Activated naive CD4-positive, alpha-beta T cell treated with anti-CD3 and anti-CD28 coated beads, Interleukin-2, amount 50 U/mL, for 72 hours (primary cell): ENCODE measurements at regions not wholly inside any gene's neighbourhood (a gene's known extent, or its start where the extent isn't known, plus 50 kb on each side); places are given as distances from the start of the nearest gene placed in this dataset.

ENCODE experiments used
- ATAC-seq, 2 donors: fragments of 150-1000 bp; cut with Tn5 transposase; 2 replicates each; pipeline ENCODE4 v1.10.0; 2021; ENCODE audit warnings: mild to moderate bottlenecking in 2 of 2, moderate library complexity in 2 of 2
- DNase-seq, 2 donors: peaks; one replicate each; pipeline ENCODE4 v3.0.0; 2021 to 2022; ENCODE audit warnings: low spot score in 2 of 2
- H3K27ac Mint-ChIP-seq, 2 donors: one replicate each; pipeline ENCODE4 v1.8.0; 2022; ENCODE audit warnings: mild to moderate bottlenecking in 2 of 2, mixed read lengths in 2 of 2
- H3K36me3 Mint-ChIP-seq, 2 donors: one replicate each; pipeline ENCODE4 v1.8.0; 2022; ENCODE audit warnings: mixed read lengths in 2 of 2
- H3K9me3 Mint-ChIP-seq, 2 donors: one replicate each; pipeline ENCODE4 v1.8.0; 2022; ENCODE audit warnings: mixed read lengths in 2 of 2

GRCh38 chr22:27045103-27045947 is 387.9 kb downstream of the MIAT start:
- H3K9me3 Mint-ChIP-seq = no peaks in the 10 kb centered on the region
- H3K36me3 Mint-ChIP-seq = no peaks in the 10 kb centered on the region
- H3K27ac Mint-ChIP-seq = no peak overlapping the region
- no peak for DNase-seq
- ATAC-seq = no peak

DNA sequence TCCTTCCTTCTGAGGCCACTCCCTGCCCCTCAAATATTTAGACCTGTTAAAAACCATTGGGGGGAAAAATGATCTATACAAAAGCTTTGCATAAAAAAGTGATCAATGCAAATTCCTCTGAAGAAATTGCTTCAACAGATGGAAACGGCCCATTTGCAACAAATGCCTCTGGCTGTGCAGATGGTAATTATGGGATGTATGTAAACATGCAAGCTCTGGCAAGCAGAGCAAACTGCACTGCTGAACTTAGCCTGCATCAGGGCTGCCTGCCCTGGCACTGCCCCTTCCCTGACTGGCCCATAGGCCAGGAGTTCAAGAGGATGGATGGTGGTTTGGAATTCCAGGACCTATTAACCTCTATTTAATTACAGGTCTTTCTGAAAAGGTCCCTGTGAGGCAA is 388.7 kb downstream of the MIAT start:
- no peak for ATAC-seq
- Mint-ChIP-seq H3K27ac (no peak overlapping the region), H3K36me3 (no peaks in the 10 kb centered on the region)

GRCh38 chr22:27046603-27047002 is 389.2 kb downstream of the MIAT start:
- Mint-ChIP-seq H3K9me3 (no peaks in the 10 kb centered on the region), H3K36me3 (no peaks in the 10 kb centered on the region), H3K27ac (no peak overlapping the region)
- ATAC-seq = no peak
- no peak for DNase-seq

More for the DNA sequence above, 388.7 kb downstream of the MIAT start:
- no peak for DNase-seq
- no peaks in the 10 kb centered on the region for H3K9me3 Mint-ChIP-seq

GRCh38 chr22:27050771-27051170 is 393.4 kb downstream of the MIAT start:
- ATAC-seq (no peak), DNase-seq (no peak)
- Mint-ChIP-seq H3K9me3 (no peaks in the 10 kb centered on the region), H3K36me3 (no peaks in the 10 kb centered on the region), H3K27ac (peak overlapping the region in 1 of 2 donors; percentile 70)

DNA sequence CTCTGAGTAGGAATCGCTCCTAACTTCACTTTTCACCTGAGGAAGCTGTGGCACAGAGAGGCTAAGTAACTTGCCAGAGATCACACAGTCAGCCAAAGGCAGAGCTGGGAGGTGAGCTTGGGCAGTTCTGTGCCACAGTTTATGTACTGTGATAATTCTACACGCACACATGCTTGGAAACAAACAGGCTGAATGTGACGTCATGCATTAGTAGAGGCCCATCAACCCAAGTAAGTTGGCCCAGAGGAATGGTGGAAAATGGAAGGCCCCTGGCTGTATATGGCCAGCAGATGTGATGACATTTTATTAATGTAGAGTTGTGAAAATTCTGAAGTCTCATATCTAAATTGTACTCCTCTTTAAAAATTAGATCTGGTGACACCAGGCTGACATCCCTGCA is 394.0 kb downstream of the MIAT start:
- DNase-seq = no peak
- ATAC-seq = no peak
- Mint-ChIP-seq H3K27ac (no peak overlapping the region), H3K9me3 (no peaks in the 10 kb centered on the region), H3K36me3 (no peaks in the 10 kb centered on the region)

- DNase-seq (no peak), ATAC-seq (no peak)
- Mint-ChIP-seq H3K9me3 (no peaks in the 10 kb centered on the region), H3K27ac (no peak overlapping the region), H3K36me3 (no peaks in the 10 kb centered on the region)
Observed at GRCh38 chr22:27057717-27058116, 400.3 kb downstream of the MIAT start.

DNA sequence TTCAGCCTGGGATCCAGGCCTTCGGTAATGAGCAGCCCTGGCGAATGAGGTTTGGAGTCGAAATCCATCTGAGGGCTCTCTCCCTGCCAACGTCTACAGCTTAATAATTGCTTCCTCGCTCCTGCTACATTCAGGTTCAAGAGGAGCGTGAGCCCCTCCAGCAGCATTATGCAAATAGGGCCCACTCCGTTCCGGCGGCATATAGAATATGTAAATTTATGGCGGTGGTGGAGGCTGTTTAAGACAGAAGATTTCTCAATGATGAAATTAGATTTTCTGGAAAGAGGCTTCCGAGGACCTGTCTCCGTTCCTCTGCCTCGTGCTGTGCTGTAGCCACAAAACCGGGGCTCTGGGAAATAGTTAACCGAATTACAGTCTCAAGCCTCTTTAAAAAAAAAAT is 402.8 kb downstream of the MIAT start:
- no peaks in the 10 kb centered on the region for H3K9me3 Mint-ChIP-seq
- no peak for DNase-seq
- ATAC-seq = no peak
- H3K36me3 Mint-ChIP-seq = no peaks in the 10 kb centered on the region
- no peak overlapping the region for H3K27ac Mint-ChIP-seq

- Mint-ChIP-seq H3K9me3 (peaks cover 0 to 4% of the 10 kb centered on the region in 2 donors), H3K36me3 (no peaks in the 10 kb centered on the region), H3K27ac (no peak overlapping the region)
- DNase-seq (no peak), ATAC-seq (no peak)
Observed at GRCh38 chr22:27062910-27063309, 405.5 kb downstream of the MIAT start.

DNA sequence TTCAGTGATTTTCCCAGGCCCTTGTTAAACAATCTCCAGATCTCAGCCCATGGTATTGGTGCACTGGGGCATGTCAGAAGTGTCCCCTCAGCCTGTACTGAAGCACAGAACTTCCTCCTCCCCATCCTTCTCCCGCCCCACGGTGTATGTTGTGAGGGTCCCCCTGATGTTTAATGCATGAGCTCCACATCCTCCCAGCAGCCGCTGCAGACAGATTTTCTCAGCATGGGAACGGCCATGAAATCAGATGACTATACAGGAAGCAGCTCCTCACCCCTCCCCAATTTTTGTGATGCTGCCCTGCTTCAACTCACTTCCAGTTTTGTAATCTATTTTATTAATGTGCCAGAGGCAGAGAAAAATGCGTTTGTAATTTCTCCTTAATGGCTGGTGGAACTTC is 406.0 kb downstream of the MIAT start:
- ATAC-seq (no peak), DNase-seq (no peak)
- peaks cover 0 to 4% of the 10 kb centered on the region in 2 donors for H3K9me3 Mint-ChIP-seq
- no peak overlapping the region for H3K27ac Mint-ChIP-seq
- no peaks in the 10 kb centered on the region for H3K36me3 Mint-ChIP-seq

DNA sequence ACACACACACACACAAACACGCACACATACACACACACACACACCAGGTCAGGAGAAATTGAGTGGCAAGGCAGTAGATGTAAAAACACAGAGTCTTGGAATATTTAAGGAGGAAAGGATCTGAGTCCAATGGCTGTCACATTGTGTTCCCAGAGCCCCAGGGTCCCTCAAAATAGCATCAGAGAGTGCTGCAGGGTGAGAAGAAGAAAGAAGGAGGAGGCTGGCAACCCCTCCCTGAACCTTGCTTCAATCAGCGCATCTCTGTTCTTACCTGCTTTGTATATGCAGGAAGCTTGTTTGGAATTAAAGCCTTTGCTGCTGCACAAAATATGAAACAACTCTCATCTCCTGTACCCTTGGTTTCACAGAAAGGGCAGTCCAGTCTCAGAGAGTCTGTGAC is 406.5 kb downstream of the MIAT start:
- peaks cover 0 to 4% of the 10 kb centered on the region in 2 donors for H3K9me3 Mint-ChIP-seq
- ATAC-seq = no peak
- no peaks in the 10 kb centered on the region for H3K36me3 Mint-ChIP-seq
- no peak for DNase-seq
- no peak overlapping the region for H3K27ac Mint-ChIP-seq

GRCh38 chr22:27064386-27064785 is 407.0 kb downstream of the MIAT start:
- H3K27ac Mint-ChIP-seq = no peak overlapping the region
- ATAC-seq = no peak
- DNase-seq = no peak
- peaks cover 0 to 4% of the 10 kb centered on the region in 2 donors for H3K9me3 Mint-ChIP-seq
- no peaks in the 10 kb centered on the region for H3K36me3 Mint-ChIP-seq

- Mint-ChIP-seq H3K27ac (no peak overlapping the region), H3K9me3 (peaks cover 4 to 8% of the 10 kb centered on the region in 2 donors), H3K36me3 (no peaks in the 10 kb centered on the region)
- DNase-seq (no peak), ATAC-seq (no peak)
Observed at GRCh38 chr22:27065279-27065678, 407.9 kb downstream of the MIAT start.

GRCh38 chr22:27066856-27067255 is 409.5 kb downstream of the MIAT start:
- Mint-ChIP-seq H3K9me3 (peaks cover 4 to 8% of the 10 kb centered on the region in 2 donors), H3K36me3 (no peaks in the 10 kb centered on the region), H3K27ac (no peak overlapping the region)
- ATAC-seq (no peak), DNase-seq (no peak)

DNA sequence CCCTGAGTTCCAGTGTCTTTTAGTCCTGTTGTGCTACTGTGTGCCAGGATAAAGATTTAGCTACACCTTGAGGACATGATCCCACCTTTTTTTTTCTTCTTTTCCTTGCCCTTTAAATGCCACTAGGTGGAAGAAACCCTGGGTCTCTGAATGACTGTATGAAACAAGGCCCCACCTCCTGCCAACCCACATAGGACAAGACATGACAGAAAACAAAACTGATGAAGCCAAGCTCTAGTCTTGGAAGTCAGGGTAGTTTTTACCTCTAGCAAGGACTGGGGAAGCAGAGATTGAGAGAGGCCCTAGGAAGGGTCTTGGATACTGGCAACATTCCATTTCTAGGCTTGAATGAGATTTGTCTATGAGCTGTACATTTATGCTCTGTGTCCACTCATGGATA is 410.7 kb downstream of the MIAT start:
- Mint-ChIP-seq H3K27ac (no peak overlapping the region), H3K9me3 (peaks cover 4 to 8% of the 10 kb centered on the region in 2 donors), H3K36me3 (no peaks in the 10 kb centered on the region)
- ATAC-seq = peak; percentile 28 to 84
- DNase-seq = no peak

DNA sequence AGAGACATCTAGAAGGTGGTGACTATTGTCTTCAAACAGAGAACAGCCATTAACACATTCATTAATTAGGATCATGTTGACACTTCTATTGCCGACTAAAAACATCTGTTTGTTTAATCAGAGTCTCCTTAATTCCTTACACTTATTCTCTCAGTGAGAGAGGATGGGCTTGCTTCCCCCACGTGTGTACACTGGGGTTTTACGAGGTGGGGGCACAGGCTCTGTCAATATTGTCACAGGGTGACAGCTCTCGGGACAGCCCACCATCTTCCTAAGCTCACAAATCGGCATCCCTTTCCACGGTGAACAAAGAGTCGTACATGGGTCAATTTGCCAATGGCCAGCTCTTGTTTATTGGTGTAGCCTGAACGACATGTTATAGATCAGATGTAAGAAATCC is 413.2 kb downstream of the MIAT start:
- H3K36me3 Mint-ChIP-seq = no peaks in the 10 kb centered on the region
- no peak for DNase-seq
- no peak for ATAC-seq
- no peak overlapping the region for H3K27ac Mint-ChIP-seq
- H3K9me3 Mint-ChIP-seq = peaks cover 4 to 11% of the 10 kb centered on the region in 2 donors

- no peak for ATAC-seq
- DNase-seq = no peak
- H3K27ac Mint-ChIP-seq = no peak overlapping the region
- peaks cover 4 to 10% of the 10 kb centered on the region in 2 donors for H3K9me3 Mint-ChIP-seq
- no peaks in the 10 kb centered on the region for H3K36me3 Mint-ChIP-seq
Observed at GRCh38 chr22:27073601-27074425, 416.4 kb downstream of the MIAT start.

GRCh38 chr22:27075028-27075678 is 417.8 kb downstream of the MIAT start:
- Mint-ChIP-seq H3K36me3 (no peaks in the 10 kb centered on the region), H3K9me3 (peaks cover 0 to 6% of the 10 kb centered on the region in 2 donors), H3K27ac (no peak overlapping the region)
- ATAC-seq (no peak), DNase-seq (no peak)
